Vagina (tissue), 2 donors: ENCODE measurements at regions not wholly inside any gene's neighbourhood (a gene's known extent, or its start where the extent isn't known, plus 50 kb on each side); places are given as distances from the start of the nearest gene placed in this dataset.

Source experiments
- DNase-seq, 2 donors: peaks; one replicate each; pipeline ENCODE4 v3.0.0-alpha.2; 2017; ENCODE audit errors: extremely low spot score in 2 of 2
- H3K27ac ChIP-seq: fragments of 200-600 bp; sonication (generic); one replicate; pipeline ENCODE4 v1.5.1; 2019
- H3K27me3 ChIP-seq: fragments of 200-600 bp; sonication (generic); one replicate; pipeline ENCODE4 v1.5.1; 2019
- H3K36me3 ChIP-seq, 2 donors: fragments of 200-600 bp; sonication (generic); one replicate each; pipeline ENCODE4 v1.5.1; 2017 to 2019
- H3K4me1 ChIP-seq: fragments of 200-600 bp; sonication (generic); one replicate; pipeline ENCODE4 v1.5.1; 2019
- H3K4me3 ChIP-seq, 2 donors: fragments of 200-600 bp; sonication (generic); 1 replicate in 1 of 2; 2 replicates in 1 of 2; pipeline ENCODE4 v1.5.1; 2016 to 2019
- H3K9me3 ChIP-seq: fragments of 200-600 bp; sonication (generic); one replicate; pipeline ENCODE4 v1.5.1; 2019
- CTCF ChIP-seq, 3 experiments: fragments of 450-650 bp in 2 of 3; fragments of 200-600 bp in 1 of 3; sonication (generic) in 1 of 3; IDR thresholded peaks; one replicate each; pipeline ENCODE4 v1.5.1; 2017 to 2019; ENCODE audit warnings: antibody characterized with exemption in 3 of 3, mild to moderate bottlenecking in 2 of 3, moderate library complexity in 2 of 3
- POLR2A ChIP-seq, 2 donors: fragments of 450-650 bp; IDR thresholded peaks; one replicate each; pipeline ENCODE4 v1.6.1; 2017; ENCODE audit warnings: antibody characterized with exemption in 2 of 2, mild to moderate bottlenecking in 2 of 2, moderate library complexity in 2 of 2
- POLR2AphosphoS5 ChIP-seq, 2 donors: sonication (generic); formaldehyde crosslinking; IDR thresholded peaks; one replicate each; pipeline ENCODE4 v1.9.0; 2017; ENCODE audit warnings: antibody characterized with exemption in 2 of 2, mild to moderate bottlenecking in 2 of 2, low read depth in 1 of 2; ENCODE audit not compliant: insufficient read depth in 1 of 2
- intact Hi-C: fragments of 100-400 bp; cut with DNase I; formaldehyde crosslinking; loops from one replicate; pipeline ENCODE4 v1.15.1; 2023

GRCh38 chr4:19592391-19592790 is 659.3 kb upstream of the SLIT2 start:
- TF ChIP-seq CTCF (IDR thresholded peaks at IDR 0.05) (no peak), POLR2AphosphoS5 (IDR thresholded peaks at IDR 0.05; ENCODE audit: insufficient read depth in 1 of 2, low read depth in 1 of 2) (no peak), POLR2A (IDR thresholded peaks at IDR 0.05) (no peak)
- H3K27ac ChIP-seq: no peak overlapping the region
- H3K4me1 ChIP-seq: no peaks in the 10 kb centered on the region
- DNase-seq: no peak
- H3K27me3 ChIP-seq: no peaks in the 10 kb centered on the region
- no peaks in the 10 kb centered on the region for H3K9me3 ChIP-seq
- H3K4me3 ChIP-seq: no peak overlapping the region
- intact Hi-C loops: no loop called here
- H3K36me3 ChIP-seq: no peaks in the 10 kb centered on the region

GRCh38 chr4:19583827-19584569 is 667.7 kb upstream of the SLIT2 start:
- Histone ChIP-seq H3K27ac (no peak overlapping the region), H3K4me1 (peaks cover 9% of the 10 kb centered on the region), H3K27me3 (no peaks in the 10 kb centered on the region), H3K4me3 (no peak overlapping the region), H3K9me3 (no peaks in the 10 kb centered on the region), H3K36me3 (no peaks in the 10 kb centered on the region)
- TF ChIP-seq POLR2AphosphoS5 (IDR thresholded peaks at IDR 0.05; ENCODE audit: insufficient read depth in 1 of 2, low read depth in 1 of 2): no peak
- DNase-seq: no peak
- intact Hi-C loops: no loop called here

- Histone ChIP-seq H3K4me1 (peaks cover 9% of the 10 kb centered on the region), H3K4me3 (no peak overlapping the region), H3K27ac (no peak overlapping the region), H3K9me3 (no peaks in the 10 kb centered on the region), H3K27me3 (no peaks in the 10 kb centered on the region), H3K36me3 (no peaks in the 10 kb centered on the region)
- no peak for TF ChIP-seq POLR2A (IDR thresholded peaks at IDR 0.05)
- TF ChIP-seq CTCF (IDR thresholded peaks at IDR 0.05): no peak
- TF ChIP-seq POLR2AphosphoS5 (IDR thresholded peaks at IDR 0.05; ENCODE audit: insufficient read depth in 1 of 2, low read depth in 1 of 2): no peak
- intact Hi-C loops: no loop called here
- no peak for DNase-seq
Observed at GRCh38 chr4:19580095-19580494, 671.6 kb upstream of the SLIT2 start.

GRCh38 chr4:19579608-19580007 is 672.1 kb upstream of the SLIT2 start:
- no peaks in the 10 kb centered on the region for H3K27me3 ChIP-seq
- H3K4me3 ChIP-seq: no peak overlapping the region
- H3K4me1 ChIP-seq: peaks cover 9% of the 10 kb centered on the region
- no peak for DNase-seq
- intact Hi-C loops: no loop called here
- no peak overlapping the region for H3K27ac ChIP-seq
- no peaks in the 10 kb centered on the region for H3K36me3 ChIP-seq
- no peaks in the 10 kb centered on the region for H3K9me3 ChIP-seq
- no peak for TF ChIP-seq CTCF (IDR thresholded peaks at IDR 0.05)
- no peak for TF ChIP-seq POLR2AphosphoS5 (IDR thresholded peaks at IDR 0.05; ENCODE audit: insufficient read depth in 1 of 2, low read depth in 1 of 2)
- no peak for TF ChIP-seq POLR2A (IDR thresholded peaks at IDR 0.05)

GRCh38 chr4:19577097-19577496 is 674.6 kb upstream of the SLIT2 start:
- Histone ChIP-seq H3K4me1 (peaks cover 9% of the 10 kb centered on the region), H3K27me3 (no peaks in the 10 kb centered on the region), H3K36me3 (no peaks in the 10 kb centered on the region), H3K9me3 (no peaks in the 10 kb centered on the region), H3K4me3 (no peak overlapping the region), H3K27ac (no peak overlapping the region)
- TF ChIP-seq CTCF (IDR thresholded peaks at IDR 0.05): no peak
- TF ChIP-seq POLR2AphosphoS5 (IDR thresholded peaks at IDR 0.05; ENCODE audit: insufficient read depth in 1 of 2, low read depth in 1 of 2): no peak
- TF ChIP-seq POLR2A (IDR thresholded peaks at IDR 0.05): no peak
- intact Hi-C loops: no loop called here
- DNase-seq: no peak
